ENCODE measurements at regions not wholly inside any gene's neighbourhood (a gene's known extent, or its start where the extent isn't known, plus 50 kb on each side); places are given as distances from the start of the nearest gene placed in this dataset.

DNA sequence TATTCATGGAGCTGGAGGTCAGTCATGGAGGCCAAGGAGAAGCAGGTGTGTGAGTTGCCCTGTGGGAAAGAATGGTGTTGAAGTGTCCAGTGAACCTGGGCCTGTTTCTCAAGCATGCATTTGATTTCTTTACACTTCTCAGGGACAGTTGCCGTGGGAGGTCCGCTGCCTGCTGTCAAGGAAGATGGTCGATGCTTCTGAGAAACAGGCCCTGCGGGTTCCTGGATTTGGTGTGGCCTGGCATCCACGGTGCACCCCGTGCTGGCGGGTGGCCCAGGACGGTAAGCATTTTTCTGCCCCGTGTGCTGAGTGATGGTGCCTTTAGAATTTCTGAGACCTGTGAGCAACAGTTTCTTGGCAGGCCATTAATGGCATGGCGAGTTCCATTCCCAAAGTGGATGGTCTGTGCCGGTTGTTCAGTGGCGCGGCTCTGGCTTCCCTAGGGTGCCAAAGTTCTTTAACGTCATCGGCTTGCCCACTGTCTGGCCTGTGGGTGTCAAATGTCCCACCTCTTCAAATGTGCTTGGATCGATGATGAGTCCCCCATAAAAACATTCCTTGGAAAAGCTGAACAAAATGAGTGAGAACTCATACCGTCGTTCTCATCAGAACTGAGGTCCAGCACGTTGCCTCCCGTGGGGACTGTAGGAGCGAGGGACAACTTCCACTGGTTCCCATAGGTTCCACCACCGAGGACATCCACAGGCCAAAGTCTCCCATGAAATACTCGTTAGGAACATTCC is 107.2 kb downstream of the SNRPN start:
- DNase-seq (ENCODE audit: low spot score) (no peak), ATAC-seq (ENCODE audit: low FRiP score) (no peak)
- TF ChIP-seq, protein P1, sequence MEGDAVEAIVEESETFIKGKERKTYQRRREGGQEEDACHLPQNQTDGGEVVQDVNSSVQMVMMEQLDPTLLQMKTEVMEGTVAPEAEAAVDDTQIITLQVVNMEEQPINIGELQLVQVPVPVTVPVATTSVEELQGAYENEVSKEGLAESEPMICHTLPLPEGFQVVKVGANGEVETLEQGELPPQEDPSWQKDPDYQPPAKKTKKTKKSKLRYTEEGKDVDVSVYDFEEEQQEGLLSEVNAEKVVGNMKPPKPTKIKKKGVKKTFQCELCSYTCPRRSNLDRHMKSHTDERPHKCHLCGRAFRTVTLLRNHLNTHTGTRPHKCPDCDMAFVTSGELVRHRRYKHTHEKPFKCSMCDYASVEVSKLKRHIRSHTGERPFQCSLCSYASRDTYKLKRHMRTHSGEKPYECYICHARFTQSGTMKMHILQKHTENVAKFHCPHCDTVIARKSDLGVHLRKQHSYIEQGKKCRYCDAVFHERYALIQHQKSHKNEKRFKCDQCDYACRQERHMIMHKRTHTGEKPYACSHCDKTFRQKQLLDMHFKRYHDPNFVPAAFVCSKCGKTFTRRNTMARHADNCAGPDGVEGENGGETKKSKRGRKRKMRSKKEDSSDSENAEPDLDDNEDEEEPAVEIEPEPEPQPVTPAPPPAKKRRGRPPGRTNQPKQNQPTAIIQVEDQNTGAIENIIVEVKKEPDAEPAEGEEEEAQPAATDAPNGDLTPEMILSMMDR (IDR thresholded peaks at IDR 0.05) = no peak

DNA sequence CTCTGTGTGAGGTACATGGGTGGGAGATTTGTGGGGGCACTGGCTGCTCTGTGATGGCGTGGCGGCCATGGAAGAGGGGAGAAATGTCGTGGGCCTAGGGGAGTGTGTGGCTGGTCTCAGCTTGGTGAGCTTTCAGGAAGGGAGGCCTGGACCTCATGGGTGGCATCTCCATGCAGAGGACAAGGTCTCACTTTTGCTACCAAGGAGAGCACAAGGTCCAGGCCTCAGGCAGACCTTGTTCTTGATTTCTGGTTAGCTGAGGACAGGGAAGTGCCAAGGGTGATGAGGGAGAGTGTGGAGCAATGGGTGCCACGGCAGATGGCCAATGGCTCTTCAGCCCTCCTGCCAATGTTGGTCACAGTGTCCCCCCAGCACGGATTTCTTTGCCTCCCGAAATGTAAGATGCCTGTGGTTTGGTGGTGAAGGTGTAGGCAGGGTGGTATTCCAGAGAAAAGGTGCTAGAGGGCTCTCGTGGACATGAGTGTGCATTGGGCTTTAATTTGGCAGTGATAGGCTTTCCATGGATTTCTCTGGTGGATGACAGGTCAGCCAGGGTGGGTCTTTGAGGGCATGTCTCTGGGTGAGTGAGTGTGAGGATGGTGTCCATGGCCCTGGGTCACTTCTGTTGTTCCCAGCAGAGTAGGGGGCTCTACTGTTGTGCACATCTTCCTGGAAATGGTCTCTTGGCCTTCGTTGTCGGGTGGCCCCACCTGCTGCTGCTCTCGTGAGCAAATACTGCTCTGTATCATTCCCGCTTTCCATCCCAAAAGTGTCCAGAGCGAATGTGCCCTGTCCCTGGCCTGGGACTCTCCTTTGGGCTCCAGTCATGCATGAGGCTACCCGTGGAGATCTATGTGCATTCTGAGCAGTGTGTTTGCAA is 108.0 kb downstream of the SNRPN start:
- DNase-seq (ENCODE audit: low spot score) = no peak
- TF ChIP-seq, protein P1 (IDR thresholded peaks at IDR 0.05) = no peak

DNA sequence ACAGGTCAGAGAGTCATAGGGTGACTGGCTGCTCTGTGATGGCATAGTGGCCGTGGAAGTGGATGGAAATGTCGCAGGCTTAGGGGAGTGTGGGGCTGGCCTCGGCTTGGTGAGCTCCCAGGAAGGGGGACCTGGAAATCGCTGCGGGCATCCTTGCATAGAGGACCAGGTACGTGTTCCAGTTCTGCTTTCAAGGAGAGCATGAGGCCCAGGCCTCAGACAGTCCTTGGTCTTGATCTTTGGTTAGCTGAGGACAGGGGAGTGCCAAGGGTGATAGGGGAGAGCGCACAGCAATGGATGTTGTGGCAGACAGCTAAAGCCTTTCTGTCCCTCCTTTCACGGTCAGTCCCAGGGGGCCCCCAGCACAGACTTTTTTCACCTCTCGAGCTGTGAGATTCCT is 110.5 kb downstream of the SNRPN start:
- TF ChIP-seq, protein P1 (IDR thresholded peaks at IDR 0.05) = no peak
- DNase-seq (ENCODE audit: low spot score) = no peak
- no peak for ATAC-seq (ENCODE audit: low FRiP score)

More for the DNA sequence above, 108.0 kb downstream of the SNRPN start:
- ATAC-seq (ENCODE audit: low FRiP score) = no peak

DNA sequence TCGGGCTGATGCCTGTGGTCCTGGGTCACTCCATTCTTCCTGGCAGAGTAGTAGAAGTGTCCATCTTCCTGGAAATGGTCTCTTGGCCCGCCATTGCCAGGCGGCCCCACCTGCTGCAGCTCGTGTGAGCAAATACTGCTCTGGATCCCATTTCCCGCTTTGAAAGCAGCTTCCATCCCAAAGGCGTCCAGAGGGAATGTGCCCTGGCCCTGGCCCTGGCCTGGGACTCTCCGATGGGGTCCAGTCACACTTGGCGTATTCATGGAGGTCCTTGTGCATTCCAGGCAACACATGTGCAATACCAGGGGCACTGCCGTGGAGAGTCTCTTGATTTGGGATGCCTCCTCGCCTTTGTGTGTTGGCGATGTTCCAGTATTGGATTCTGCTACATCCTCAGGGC is 111.1 kb downstream of the SNRPN start:
- TF ChIP-seq, protein P1 (IDR thresholded peaks at IDR 0.05) = no peak
- no peak for DNase-seq (ENCODE audit: low spot score)
- ATAC-seq (ENCODE audit: low FRiP score) = no peak

DNA sequence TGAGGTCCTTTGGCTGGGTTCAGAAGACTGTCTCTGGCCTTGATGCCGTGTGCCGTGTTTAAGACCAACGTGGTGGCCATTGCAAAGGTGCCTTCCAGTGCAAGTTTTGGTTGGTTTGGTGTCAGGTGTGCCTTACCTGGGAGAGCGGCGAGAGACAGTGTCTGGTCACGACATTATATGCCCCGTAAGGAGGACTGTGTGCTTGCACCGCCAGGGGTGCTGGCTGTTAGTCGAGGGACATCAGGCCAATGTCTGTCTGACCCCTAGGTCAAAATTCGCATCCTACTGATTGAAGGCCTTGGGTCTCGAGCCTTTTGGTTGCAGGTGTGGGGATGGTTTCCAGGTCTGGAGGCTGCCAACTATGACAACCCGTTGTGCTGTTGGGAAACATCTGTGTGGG is 111.9 kb downstream of the SNRPN start:
- no peak for ATAC-seq (ENCODE audit: low FRiP score)
- TF ChIP-seq, protein P1 (IDR thresholded peaks at IDR 0.05) = no peak
- no peak for DNase-seq (ENCODE audit: low spot score)

DNA sequence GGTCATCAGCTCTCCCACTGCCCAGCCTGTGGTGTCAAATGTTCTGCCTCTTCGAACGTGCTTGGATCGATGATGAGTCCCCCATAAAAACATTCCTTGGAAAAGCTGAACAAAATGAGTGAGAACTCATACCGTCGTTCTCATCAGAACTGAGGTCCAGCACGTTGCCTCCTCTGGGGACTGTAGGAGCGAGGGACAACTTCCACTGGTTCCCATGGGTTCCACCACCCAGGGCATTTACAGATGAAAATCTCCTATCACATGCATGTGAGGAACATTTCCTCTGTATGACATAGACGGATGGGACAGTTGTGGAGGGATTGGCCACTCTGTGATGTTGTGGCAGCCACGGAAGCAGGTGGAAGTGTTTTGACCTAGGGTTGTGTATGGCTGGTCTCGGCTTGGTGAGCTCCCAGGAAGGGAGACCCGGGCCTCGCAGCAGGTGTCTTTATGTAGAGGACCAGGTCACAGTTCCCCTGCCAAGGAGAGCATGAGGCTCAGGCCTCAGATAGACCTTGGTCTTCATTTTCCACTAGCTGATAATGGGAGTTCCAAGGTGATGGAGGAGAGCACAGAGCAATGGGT is 113.0 kb downstream of the SNRPN start:
- ATAC-seq (ENCODE audit: low FRiP score) (no peak), DNase-seq (ENCODE audit: low spot score) (no peak)
- TF ChIP-seq, protein P1 (IDR thresholded peaks at IDR 0.05) = no peak

Data from omental fat pad (tissue), 3 donors.